ENCODE measurements at regions not wholly inside any gene's neighbourhood (a gene's known extent, or its start where the extent isn't known, plus 50 kb on each side); places are given as distances from the start of the nearest gene placed in this dataset.

GRCh38 chr2:118249531-118249930 is 161.3 kb downstream of the INSIG2 start:
- TF ChIP-seq, protein P1, sequence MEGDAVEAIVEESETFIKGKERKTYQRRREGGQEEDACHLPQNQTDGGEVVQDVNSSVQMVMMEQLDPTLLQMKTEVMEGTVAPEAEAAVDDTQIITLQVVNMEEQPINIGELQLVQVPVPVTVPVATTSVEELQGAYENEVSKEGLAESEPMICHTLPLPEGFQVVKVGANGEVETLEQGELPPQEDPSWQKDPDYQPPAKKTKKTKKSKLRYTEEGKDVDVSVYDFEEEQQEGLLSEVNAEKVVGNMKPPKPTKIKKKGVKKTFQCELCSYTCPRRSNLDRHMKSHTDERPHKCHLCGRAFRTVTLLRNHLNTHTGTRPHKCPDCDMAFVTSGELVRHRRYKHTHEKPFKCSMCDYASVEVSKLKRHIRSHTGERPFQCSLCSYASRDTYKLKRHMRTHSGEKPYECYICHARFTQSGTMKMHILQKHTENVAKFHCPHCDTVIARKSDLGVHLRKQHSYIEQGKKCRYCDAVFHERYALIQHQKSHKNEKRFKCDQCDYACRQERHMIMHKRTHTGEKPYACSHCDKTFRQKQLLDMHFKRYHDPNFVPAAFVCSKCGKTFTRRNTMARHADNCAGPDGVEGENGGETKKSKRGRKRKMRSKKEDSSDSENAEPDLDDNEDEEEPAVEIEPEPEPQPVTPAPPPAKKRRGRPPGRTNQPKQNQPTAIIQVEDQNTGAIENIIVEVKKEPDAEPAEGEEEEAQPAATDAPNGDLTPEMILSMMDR (IDR thresholded peaks at IDR 0.05; ENCODE audit: low read depth, low read length, poor library complexity, severe bottlenecking): no peak
- no peak for TF ChIP-seq EZH2phosphoT487 (IDR thresholded peaks at IDR 0.05; ENCODE audit: borderline replicate concordance, low read length)

All from DOHH2 (cell line).